Stimulated activated CD8-positive, alpha-beta memory T cell treated with anti-CD3 and anti-CD28 coated beads, Interleukin-7, amount 100 ng/mL, for 4 hours (primary cell): ENCODE measurements at regions not wholly inside any gene's neighbourhood (a gene's known extent, or its start where the extent isn't known, plus 50 kb on each side); places are given as distances from the start of the nearest gene placed in this dataset.
"Not testable (repeated sequence)": the region's sequence is repeated elsewhere in the genome, so short reads cannot be mapped to it uniquely, and the experiment has no call there.

Experiments
- DNase-seq, 2 donors: peaks; one replicate each; pipeline ENCODE4 v3.0.0-alpha.2; 2020; ENCODE audit warnings: low read depth in 2 of 2

DNA sequence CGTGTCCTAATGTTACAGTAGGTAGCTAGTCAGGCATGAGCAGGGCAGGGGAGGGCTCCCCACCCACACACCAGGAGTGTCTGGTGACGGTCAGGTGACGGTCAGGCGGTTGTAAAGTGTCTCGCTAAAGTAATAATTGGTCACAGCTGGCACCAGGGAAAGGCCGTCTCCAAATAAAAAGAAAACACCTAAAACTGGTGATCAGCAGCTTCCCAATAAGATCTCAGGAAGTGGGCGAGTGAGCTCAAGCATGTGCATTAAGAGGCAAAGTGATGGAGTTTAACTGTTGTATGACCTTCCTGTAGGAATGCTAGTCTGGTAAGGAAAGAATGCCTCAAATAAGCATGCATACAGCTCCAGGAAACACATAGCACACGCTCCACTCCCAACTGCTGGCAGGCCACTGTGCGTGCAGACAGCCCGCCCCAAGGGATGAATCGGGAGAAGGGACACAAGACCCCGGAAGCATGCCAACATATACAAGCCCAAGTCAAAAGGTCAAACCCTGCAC lies 177.1 kb downstream of the RNF144A start:
- DNase-seq, result no peak

DNA sequence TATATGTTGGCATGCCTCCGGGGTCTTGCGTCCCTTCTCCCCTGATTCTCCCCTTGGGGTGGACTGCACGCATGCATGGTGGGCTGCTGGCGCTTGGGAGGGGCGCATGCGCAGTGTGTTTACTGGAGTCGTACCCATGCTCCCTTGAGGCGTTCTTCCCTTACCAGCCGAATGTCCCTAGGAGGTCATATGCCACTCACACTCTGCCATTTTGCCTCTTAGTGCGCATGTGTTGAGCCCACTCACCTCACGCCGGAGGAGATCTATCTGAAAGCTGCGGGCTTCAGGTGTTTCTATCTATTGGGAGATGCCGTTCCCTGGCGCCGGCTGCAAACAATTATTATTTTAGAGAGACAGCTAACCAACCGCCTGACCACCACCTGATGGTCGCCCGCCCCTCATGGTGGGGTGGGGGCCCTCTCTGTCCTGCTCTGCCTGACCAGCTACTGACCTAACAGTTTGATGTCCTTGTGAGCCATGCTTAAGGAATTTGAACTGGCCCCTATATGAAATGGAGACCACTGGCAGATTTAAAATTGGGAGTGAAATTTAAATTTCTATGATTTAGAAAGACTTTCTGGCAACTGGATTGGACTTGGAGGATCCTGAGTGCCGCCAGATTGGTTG lies 179.6 kb downstream of the RNF144A start:
- no peak for DNase-seq

DNA sequence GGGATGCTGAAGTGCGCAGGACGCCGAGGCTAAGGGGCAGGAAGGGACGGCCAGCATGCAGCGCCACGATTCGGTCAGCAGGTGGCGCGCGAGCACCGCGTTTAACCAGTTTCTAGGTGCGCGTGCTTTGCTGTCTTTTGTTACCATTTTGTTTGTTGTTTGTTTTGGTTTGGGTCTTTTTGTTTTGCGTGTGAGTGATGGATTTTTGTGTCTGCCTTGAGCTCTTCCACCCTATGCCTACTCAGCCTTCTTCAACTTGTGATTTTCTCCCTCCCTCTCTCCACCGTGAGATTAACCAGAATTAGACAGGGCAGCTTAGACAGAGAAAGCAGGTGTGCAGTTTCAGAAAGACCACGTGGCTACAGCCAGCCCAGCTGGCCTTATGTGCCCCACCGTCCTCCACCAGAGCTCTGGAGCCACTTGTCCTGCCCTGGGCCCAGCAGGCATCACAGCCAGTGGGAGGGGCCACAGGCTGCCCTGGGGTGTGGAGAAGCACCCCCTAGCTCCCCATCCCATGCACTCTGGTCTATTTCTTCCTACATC lies 180.2 kb downstream of the RNF144A start:
- DNase-seq, result peak; percentile 37 to 55

DNA sequence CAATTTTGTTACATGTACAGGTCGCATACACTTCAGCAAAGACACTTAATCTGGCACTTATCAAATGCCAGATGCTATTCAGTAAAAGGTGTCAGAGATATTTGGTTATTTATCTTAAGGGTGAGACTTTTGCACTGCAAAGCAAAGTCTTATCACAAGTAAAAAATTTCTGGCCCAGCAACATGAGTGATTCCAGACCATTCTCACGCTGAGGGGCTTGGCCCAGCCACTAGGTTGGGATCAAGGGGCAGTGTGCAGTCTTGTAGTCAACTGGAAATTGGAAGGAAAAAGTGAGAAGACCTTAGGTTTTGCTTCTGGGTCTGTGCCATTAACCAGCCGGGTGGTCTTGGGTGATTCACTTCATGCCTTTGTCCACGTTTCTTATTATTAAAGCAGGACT lies 181.6 kb downstream of the RNF144A start:
- DNase-seq, result no peak

DNA sequence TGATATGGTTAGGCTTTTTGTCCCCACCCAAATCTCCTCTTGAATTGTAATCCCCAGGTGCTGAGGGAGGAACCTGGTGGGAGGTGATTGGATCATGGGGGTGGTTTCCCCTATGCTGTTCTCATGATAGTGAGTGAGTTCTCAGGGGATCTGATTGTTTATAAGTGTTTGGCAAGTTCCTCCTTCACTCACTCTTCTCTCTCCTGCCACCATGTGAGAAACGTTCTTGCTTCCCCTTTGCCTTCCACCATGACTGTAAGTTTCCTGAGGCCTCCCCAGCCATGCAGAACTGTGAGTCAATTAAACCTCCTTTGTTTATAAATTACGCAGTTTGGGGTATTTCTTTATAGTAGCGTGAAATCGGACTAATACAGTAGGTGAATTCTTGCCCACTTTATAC lies 182.5 kb downstream of the RNF144A start:
- DNase-seq, result not testable (repeated sequence)

DNA sequence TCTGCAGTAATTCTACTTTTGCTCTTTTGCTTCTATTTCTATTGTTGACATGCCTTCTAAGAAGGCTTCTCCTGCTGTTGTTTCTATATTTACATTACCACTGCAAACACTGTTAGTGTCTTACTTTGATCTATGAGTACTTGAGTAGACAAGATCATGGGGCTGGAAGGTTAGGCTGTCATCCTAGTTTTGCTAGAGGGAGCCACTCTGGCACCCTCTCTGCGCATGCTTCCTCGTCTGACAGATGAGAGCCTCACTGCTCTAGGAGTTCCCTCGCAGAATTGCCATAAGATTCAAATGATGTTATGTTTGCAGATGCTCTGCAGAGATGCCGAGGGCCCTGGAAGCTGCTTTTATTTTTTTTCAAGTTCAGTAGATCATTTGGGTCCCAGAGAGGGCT lies 185.6 kb downstream of the RNF144A start:
- DNase-seq, result no peak

DNA sequence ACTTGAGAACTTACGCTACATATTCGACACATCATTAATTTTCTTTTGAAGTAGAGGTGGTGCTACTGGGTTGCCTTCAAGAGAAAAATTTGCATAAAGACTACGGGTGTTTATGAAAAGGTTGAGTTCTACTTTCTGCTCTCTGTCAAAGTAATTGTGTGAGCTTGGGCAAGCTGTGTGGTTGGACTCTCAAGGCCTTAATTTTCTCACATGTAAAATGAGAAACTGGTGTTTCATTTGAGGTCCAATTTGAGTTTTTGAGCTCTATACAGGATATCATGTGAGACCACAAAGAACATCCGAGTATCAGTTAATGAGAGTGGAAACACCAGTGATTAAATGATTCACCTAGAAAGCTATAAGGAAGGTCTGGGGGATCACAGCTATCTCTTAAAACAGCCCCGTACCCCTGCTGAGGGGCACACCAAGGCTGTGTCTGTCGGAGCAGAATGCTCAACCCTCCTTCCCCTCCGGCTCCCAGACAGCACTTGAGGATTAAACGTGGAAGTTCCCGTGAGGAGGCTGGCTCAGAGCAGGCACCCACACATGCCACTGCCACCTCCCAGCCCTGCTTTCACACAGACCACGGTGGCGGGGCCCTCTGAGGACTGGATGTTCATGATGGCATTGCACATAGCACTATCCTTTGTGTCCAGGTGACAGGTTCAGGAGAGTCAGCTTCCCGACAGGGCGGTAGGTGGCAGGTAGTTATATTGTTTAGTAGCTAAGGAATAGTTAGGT lies 191.8 kb downstream of the RNF144A start:
- no peak for DNase-seq

DNA sequence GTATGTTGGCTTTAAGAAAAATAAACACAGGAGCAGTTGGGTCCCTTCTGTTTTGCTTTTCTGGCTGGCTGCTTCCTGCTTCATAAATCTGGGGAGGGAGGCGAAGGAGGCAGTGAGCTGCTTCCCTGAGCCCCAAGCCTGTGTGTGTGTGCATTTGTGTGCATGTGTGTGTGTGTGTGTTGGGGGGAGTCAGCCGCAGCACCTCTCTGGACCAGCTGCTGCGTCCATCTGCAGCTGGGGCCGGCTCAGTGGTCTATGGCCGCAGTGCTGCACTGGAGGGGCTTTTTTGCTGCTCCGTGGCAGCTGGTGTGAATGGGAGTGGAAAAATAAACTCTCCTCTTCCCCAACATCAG lies 192.3 kb downstream of the RNF144A start:
- no peak for DNase-seq

DNA sequence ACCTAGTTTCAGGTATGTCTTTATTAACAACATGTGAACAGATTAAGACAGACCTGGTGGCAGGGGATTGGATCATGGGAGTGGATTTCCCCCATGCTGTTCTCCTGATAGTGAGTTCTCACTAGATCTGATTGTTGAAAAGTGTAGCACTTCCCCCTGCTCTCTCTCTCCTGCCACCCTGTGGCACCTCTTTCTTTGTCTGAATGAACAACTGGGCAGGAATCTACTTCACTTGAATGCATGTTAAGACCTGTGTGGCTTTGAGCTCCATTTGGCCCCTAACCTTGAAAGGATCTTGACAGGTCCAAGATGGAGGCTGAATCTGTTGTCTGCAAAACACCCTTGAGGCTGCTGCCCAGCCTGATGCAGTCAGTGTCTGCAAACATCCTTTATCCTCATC lies 194.4 kb downstream of the RNF144A start:
- DNase-seq, result no peak

DNA sequence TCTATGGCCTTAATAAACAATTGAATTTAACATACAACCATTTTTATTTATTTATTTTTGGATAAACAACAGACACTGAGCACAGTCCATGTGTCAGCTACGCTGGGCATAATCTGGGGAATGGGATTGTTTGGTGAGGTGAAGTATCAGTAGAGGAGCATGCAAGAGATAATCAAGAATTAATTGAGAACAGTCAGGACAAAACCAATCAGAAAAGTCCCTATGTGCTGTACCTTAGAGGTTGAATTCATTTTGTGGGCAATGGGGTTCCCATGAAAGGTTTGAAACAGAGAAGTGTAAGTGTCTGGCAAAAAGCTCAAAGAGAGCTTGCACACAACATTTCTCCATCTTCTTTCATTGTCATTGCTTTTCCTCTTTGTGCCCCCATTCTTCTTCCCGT lies 198.2 kb downstream of the RNF144A start:
- no peak for DNase-seq

DNA sequence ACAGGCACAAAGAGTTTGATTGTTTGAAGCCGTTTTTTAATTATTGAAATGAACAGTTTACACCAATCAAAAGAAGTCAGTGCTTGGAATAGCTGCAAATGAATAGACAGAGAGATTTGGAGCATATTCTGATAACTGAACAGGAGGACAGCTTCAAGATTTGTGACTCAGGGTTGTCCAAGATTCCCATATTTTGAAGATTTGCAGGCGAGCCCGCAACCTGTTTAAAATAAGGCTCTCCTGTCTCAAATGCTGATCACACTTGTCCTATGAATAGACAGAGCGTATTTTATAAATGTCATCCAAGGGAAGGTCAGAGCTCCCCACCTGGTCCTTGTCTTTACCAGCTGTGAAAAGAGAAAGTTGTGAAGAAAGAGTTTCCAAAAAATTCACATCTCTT lies 198.7 kb downstream of the RNF144A start:
- DNase-seq, result no peak

DNA sequence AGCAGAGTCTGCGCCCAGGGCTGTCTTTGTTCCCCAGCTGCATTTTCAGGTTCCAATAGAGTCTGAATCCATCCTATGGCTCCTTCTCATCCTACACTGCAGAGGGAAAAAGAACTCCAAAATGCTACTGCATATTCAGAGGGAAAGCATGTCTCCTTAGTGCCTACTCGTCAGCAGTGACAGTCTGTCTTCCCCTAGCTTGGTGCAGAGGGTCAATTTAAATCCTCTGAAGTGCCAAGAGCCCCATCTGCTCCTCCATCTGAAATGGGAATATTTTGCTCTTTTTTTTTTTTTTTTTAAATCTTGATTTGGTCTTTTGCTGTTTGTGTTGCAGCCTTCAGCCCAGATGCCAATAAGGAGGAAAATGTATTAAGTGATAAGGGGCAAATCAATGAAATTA lies 199.3 kb downstream of the RNF144A start:
- DNase-seq, result no peak

DNA sequence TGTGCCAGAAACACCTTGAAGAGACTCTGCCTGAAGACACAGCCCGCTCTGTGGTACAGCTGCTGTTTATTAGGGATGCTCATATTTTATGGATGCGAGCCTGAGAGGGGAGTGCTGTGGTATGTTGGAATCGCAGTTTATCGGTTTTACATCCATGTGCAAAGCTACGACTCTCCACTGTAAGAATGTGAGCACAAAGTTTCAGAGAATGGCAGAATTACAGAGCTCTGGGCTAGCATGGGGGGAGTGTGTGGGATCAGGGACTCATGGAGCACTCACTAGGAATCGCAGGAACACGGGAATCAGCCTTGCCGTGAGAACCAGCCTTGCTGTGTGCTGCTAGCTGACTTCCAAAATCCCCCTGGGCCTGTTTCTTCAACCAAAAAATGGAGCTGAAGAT lies 199.9 kb downstream of the RNF144A start:
- no peak for DNase-seq

DNA sequence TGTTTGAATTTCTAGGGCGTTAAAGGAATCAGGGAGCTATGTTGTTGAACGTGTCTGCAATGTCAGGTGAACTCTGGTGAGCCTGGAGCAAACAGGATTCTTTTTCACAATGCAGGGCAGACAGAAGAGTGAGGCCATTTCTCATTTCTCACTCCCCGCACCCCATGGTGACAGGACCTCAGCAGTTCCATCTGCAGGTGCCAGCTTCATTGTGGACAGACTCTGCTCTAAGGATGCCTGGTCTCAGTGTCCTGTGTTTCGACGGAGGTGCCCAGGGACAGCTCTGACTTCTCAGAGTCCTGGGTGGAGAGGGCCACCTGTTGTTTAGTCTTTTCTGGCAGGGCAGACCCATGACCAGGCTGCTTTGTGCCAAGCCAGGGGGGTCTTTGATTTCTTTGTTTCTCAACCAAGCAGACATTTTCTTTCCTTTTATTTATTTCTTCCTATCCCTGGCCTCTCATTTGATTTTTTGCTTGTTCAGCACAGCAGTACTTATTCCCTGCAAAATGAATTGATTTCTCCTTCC lies 201.5 kb downstream of the RNF144A start:
- DNase-seq, result no peak

DNA sequence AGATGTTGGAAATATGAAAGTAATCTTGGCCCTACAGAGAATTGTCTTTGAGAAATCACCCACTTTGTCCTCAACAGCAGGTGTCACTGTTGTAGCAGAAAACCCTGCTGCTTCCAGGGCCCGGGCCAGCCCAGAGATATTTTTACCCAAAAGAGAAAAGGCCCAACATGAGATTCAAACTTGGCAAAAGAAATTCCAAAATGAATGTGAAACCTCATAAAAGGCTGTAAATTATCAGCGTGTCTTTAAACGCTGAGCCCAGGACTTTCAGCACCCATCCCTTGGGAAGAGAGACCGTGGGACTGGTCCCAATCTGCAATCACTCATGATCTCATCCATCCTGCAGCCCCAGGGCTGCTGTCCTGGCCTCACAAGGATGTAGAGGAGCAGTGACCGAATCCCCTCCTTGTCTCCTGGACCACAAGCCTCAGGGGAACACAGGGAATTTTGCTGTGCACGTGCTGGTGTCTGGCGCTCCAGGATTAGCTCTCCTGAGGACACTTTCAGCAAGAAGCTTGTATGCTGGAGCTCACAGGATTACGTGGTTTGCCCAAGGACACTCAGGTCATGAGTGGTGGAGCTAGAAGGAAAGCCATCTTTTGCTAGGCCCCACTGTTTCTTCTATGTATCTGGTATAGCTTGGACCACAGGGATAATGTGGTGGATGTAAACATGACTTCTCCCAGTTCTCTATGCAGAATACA lies 202.1 kb downstream of the RNF144A start:
- no peak for DNase-seq

DNA sequence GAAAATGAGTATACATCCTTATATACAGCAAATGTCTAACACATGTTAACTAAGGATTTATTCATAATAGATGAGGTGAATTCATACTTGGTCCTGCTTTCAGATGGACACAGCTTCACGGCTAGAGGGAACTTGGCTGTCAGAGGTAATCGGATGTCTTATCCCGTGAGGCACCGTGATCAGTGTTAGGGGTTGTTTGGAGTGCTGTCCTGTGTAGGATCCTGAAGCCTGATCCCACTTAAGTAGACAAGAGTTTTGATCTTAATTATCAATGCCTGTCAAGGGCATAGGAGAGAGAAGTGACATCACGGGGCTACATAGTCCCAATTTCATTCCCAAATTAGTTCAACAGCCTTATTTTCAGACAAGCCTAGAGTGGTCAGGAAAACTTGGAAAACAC lies 204.6 kb downstream of the RNF144A start:
- DNase-seq, result no peak

DNA sequence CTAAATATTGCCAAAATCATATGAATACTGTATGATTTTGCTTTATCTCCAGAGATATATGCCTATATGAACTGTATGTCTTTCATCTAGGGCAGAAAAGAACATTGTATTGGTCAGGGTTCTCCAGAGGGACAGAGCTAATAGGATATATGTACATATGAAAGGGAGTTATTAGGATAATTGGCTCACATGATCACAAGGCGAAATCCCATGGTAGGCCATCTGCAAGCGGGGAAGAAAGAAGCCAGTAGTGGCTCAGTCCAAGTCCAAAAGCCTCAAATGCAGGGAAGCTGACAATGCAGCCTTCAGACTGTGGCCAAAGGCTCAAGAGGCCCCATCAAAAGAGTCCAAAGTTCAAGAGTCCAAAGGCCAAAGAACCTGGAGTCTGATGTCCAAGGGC lies 209.9 kb downstream of the RNF144A start:
- no peak for DNase-seq

DNA sequence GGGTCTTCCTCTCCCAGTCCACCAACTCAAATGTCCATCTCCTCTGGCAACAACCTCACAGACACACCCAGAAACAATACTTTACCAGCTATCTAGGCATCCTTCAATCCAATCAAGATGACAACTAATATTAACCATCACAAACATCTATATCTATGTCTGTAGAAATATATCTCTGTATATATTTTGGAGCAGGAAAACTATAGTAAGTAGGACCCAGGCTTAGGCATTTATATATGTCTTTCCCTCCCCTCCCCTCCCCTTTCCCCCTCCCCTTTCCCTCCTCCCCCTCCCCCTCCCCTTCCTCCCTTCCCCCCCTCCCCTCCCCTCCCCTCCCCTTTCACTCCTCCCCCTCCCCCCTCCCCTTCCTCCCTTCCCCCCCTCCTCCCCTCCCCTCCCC lies 210.5 kb downstream of the RNF144A start:
- no peak for DNase-seq

DNA sequence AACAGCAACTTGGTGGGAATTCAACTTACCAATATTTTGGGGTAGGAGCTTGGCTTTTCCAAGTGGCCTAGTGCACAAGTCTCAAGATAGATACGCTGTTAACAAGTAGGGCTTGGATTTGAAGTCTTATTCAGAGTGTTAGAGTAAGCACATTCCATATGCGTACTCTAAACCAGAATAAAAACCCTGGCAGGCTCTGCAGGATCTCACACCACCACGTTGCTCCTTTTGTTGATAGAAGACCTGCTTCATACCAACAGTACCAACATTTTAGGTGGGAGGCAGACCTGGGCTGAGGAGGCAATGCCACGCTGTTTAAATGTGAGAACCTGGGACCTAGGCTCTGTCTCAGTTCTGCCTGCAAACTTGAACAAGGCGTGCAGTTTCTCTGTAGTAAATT lies 214.0 kb downstream of the RNF144A start:
- DNase-seq, result no peak

DNA sequence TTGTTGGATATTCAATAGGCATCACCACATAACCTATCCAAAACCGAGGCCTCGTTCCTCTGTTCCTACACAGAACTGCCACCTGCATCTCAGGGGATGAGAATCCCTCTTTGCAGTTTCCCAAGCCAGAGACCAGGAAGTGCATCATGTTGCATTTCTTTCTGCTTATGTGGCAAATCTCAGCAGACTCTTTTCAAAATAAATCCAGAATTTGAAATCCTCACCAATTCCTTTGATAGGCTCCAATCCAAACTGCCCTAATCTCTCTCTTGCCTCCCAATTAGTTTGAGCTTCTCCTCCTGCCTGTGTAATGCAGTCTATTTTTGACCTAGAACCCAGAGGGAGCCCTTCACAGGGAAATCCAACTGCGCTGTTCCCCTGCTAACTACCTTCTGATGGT lies 215.5 kb downstream of the RNF144A start:
- no peak for DNase-seq

DNA sequence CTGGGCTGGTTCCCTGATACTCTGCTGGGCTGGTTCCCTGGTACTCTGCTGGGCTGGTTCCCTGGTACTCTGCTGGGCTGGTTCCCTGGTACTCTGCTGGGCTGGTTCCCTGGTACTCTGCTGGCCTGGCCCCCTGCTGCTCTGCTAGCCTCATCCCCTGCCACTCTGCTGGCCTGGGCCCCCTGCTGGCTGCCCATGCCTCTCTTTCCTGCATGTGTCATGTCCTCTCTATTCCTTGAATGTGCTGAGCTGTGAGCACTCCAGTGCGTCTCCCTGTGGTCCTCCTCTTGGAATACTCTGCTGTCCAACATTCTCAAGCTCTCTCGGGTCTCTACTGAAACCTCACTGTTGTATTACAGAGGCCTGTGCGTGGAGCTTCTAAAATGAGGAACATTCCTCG lies 216.3 kb downstream of the RNF144A start:
- no peak for DNase-seq

DNA sequence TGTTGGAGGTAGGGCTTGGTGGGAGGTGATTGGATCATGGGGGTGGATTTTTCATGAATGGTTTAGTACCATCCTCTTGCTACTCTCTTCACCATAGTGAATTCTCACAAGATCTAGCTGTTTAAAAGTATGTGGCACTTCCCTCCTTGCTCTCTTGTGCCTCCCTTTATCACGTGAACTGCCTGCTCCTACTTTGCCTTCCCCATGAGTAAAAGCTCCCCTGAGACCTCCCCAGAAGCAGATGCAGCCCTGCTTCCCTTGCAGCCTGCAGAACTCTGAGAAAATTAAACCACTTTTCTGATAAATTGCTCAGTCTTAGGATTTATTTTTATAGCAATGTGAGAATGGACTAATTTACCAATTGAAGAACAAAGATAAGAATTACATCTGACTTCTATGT lies 223.1 kb downstream of the RNF144A start:
- no peak for DNase-seq

DNA sequence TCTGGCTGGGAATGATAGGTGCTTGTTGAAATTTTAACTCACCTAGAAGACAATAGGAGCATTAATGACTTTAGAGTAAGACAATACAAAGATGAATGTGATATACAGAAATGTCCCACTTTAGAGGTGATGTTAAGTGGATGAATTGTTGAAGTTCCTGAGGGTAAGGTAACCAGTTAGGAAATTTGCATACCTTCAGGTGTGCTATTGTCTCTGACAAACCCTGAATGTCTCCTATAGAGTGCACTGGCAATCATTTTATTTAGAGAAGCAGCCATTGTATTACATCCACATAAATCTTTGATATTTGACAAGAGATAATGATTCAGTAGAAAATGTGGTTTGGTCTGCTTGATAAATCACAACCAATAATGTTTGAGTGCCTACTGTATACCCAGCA lies 228.5 kb downstream of the RNF144A start:
- DNase-seq, result no peak
